ENCODE measurements at regions not wholly inside any gene's neighbourhood (a gene's known extent, or its start where the extent isn't known, plus 50 kb on each side); places are given as distances from the start of the nearest gene placed in this dataset.

- TF ChIP-seq CTCF (IDR thresholded peaks at IDR 0.05) = no peak
- TF ChIP-seq POLR2A (IDR thresholded peaks at IDR 0.05) = no peak
Observed at GRCh38 chr7:106358103-106358663, 73.4 kb upstream of the NAMPT start.
